Endothelial cell of umbilical vein (primary cell): ENCODE measurements at regions not wholly inside any gene's neighbourhood (a gene's known extent, or its start where the extent isn't known, plus 50 kb on each side); places are given as distances from the start of the nearest gene placed in this dataset.

Source experiments
- BruUV-seq: library from RNA; stranded (reverse); fragments of 400-500 nt; replicated peaks from 2 replicates; lab custom pipeline; 2021; lab: Mats Ljungman, UMichigan
- CTCF ChIA-PET: fragments of 300-600, 350-600 bp; sonication (Branson Sonifier 250); formaldehyde crosslinking; loops from one replicate; lab custom pipeline; 2021; ENCODE audit warnings: antibody characterized with exemption, inconsistent platforms; lab: Charles Lee
- POLR2A ChIA-PET: fragments of 300-600, 350-600 bp; sonication (Branson Sonifier 250); formaldehyde crosslinking; loops from one replicate; lab custom pipeline; 2021; ENCODE audit warnings: antibody characterized with exemption, inconsistent platforms; lab: Charles Lee
- DNase-seq: peaks from one replicate; pipeline ENCODE4 v3.0.0-alpha.2; 2011; ENCODE audit warnings: low read depth, low spot score
- FAIRE-seq: peaks from 2 replicates; lab custom pipeline; 2011; peaks lifted over from hg19 to GRCh38; lab: Jason Lieb, UNC
- H2AFZ ChIP-seq: 2 replicates; pipeline ENCODE4 v1.6.0; 2012; ENCODE audit warnings: low read depth, low read length, control low read depth, inconsistent platforms
- H3K27ac ChIP-seq: 2 replicates; pipeline ENCODE4 v1.5.1; 2011; ENCODE audit warnings: low read depth, mild to moderate bottlenecking, control low read depth, low read length, moderate library complexity; ENCODE audit not compliant: insufficient read depth
- H3K27me3 ChIP-seq, 2 experiments: 2 replicates each; pipeline versions ENCODE4 v1.6.0 to v1.6.1; 2011; ENCODE audit warnings: low read length in 2 of 2, mixed read lengths in 1 of 2; ENCODE audit not compliant: control insufficient read depth in 2 of 2, insufficient read depth in 2 of 2
- H3K36me3 ChIP-seq, 2 experiments: 2 replicates in 1 of 2; 3 replicates in 1 of 2; pipeline ENCODE4 v1.5.1; 2011; ENCODE audit warnings: low read length in 2 of 2, mild to moderate bottlenecking in 1 of 2, moderate library complexity in 1 of 2; ENCODE audit not compliant: control insufficient read depth in 2 of 2, insufficient read depth in 2 of 2; ENCODE audit errors: extremely low read depth in 1 of 2
- H3K4me1 ChIP-seq: 3 replicates; pipeline ENCODE4 v1.5.1; 2011; ENCODE audit warnings: mild to moderate bottlenecking, low read length; ENCODE audit not compliant: control insufficient read depth, insufficient read depth; ENCODE audit errors: extremely low read depth
- H3K4me2 ChIP-seq: 2 replicates; pipeline ENCODE4 v1.6.1; 2011; ENCODE audit warnings: low read length, control low read depth, mixed read lengths; ENCODE audit not compliant: insufficient read depth
- H3K4me3 ChIP-seq, 3 experiments: fragments of 200-600 bp in 1 of 3; sonication (generic), shearing (Covaris generic) in 1 of 3; replicated peaks in 1 of 3; 2 replicates each; pipeline ENCODE4 v1.5.1; 2011 to 2016; ENCODE audit warnings: control low read depth in 3 of 3, low read length in 3 of 3, mild to moderate bottlenecking in 2 of 3, inconsistent platforms in 1 of 3, low read depth in 1 of 3, moderate library complexity in 1 of 3; ENCODE audit not compliant: insufficient read depth in 1 of 3
- H3K79me2 ChIP-seq: 2 replicates; pipeline ENCODE4 v1.6.0; 2012; ENCODE audit warnings: low read length, inconsistent platforms; ENCODE audit not compliant: control insufficient read depth, insufficient read depth
- H3K9ac ChIP-seq: replicated peaks from 2 replicates; pipeline ENCODE3; 2011; ENCODE audit warnings: low read length, control low read depth; ENCODE audit not compliant: insufficient read depth; ENCODE audit errors: extremely low read depth
- H3K9me1 ChIP-seq: replicated peaks from 3 replicates; pipeline ENCODE4 v1.6.0; 2011; ENCODE audit warnings: mild to moderate bottlenecking, low read length; ENCODE audit not compliant: control insufficient read depth, insufficient read depth; ENCODE audit errors: extremely low read depth
- H3K9me3 ChIP-seq: replicated peaks from 2 replicates; pipeline ENCODE4 v1.5.1; 2012; ENCODE audit warnings: low read length, inconsistent platforms; ENCODE audit not compliant: control insufficient read depth, insufficient read depth
- H4K20me1 ChIP-seq: replicated peaks from 2 replicates; pipeline ENCODE3; 2011; ENCODE audit warnings: mild to moderate bottlenecking, low read length; ENCODE audit not compliant: control insufficient read depth, insufficient read depth; ENCODE audit errors: extremely low read depth
- FOS ChIP-seq: IDR thresholded peaks from 2 replicates; pipeline ENCODE4 v1.6.1; 2011; ENCODE audit warnings: mild to moderate bottlenecking, low read length, moderate library complexity, borderline replicate concordance; ENCODE audit not compliant: insufficient read depth
- GATA2 ChIP-seq: IDR thresholded peaks from 2 replicates; pipeline ENCODE4 v1.7.0; 2011; ENCODE audit warnings: low read depth, mild to moderate bottlenecking, moderate library complexity, mixed read lengths, low read length; ENCODE audit not compliant: insufficient read length, insufficient read depth
- JUN ChIP-seq: IDR thresholded peaks from 2 replicates; pipeline ENCODE4 v1.6.1; 2011; ENCODE audit warnings: borderline replicate concordance, low read depth; ENCODE audit not compliant: insufficient read length, insufficient read depth
- MAX ChIP-seq: IDR thresholded peaks from 2 replicates; pipeline ENCODE4 v1.6.1; 2011; ENCODE audit not compliant: insufficient read depth, insufficient read length
- MYC ChIP-seq: IDR thresholded peaks from one replicate; pipeline ENCODE4 v1.6.1; 2011; ENCODE audit warnings: mild to moderate bottlenecking, low read depth, low read length
- dilution Hi-C: fragments of 300-500 bp; cut with MboI; formaldehyde crosslinking; loops from one replicate; pipeline ENCODE4 v1.15.0; 2019; ENCODE audit warnings: low sequenced_read_pairs; ENCODE audit not compliant: extremely low pct_ligation_motif_present
- intact Hi-C: fragments of 100-400 bp; cut with micrococcal nuclease; formaldehyde crosslinking; loops from one replicate; pipeline ENCODE4 v1.10.0; 2022

GRCh38 chr6:14423330-14423729 lies 305.8 kb downstream of the CD83 start:
- BruUV-seq, result no TSS peak
- H3K4me3 ChIP-seq, result no peak overlapping the region
- TF ChIP-seq FOS, result no peak
- no peak for TF ChIP-seq MAX
- no peak for TF ChIP-seq MYC
- TF ChIP-seq JUN, result no peak
- no peak for FAIRE-seq
- no peaks in the 10 kb centered on the region for H3K9me1 ChIP-seq
- DNase-seq, result no peak
- H2AFZ ChIP-seq, result no peak overlapping the region
- no peaks in the 10 kb centered on the region for H3K36me3 ChIP-seq
- no peak overlapping the region for H3K9ac ChIP-seq
- intact Hi-C loops, result no loop called here
- no peaks in the 10 kb centered on the region for H3K9me3 ChIP-seq
- H3K27me3 ChIP-seq, result no peaks in the 10 kb centered on the region
- POLR2A ChIA-PET, result no interaction called here
- H3K4me1 ChIP-seq, result no peaks in the 10 kb centered on the region
- no peak overlapping the region for H3K4me2 ChIP-seq
- H4K20me1 ChIP-seq, result no peaks in the 10 kb centered on the region
- H3K27ac ChIP-seq, result no peak overlapping the region
- no peaks in the 10 kb centered on the region for H3K79me2 ChIP-seq
- CTCF ChIA-PET, result no interaction called here
- dilution Hi-C loops, result no loop called here

GRCh38 chr6:14423955-14424354 lies 306.4 kb downstream of the CD83 start:
- Histone ChIP-seq H3K4me2 (no peak overlapping the region), H3K79me2 (no peaks in the 10 kb centered on the region), H3K9ac (no peak overlapping the region), H3K4me1 (no peaks in the 10 kb centered on the region), H3K9me1 (no peaks in the 10 kb centered on the region), H3K27ac (no peak overlapping the region), H3K27me3 (no peaks in the 10 kb centered on the region), H3K4me3 (no peak overlapping the region), H4K20me1 (no peaks in the 10 kb centered on the region), H3K36me3 (no peaks in the 10 kb centered on the region), H3K9me3 (peaks cover 2% of the 10 kb centered on the region), H2AFZ (no peak overlapping the region)
- FAIRE-seq (no peak), DNase-seq (no peak)
- intact Hi-C loops (no loop called here), dilution Hi-C loops (no loop called here)
- no TSS peak for BruUV-seq
- ChIA-PET CTCF (no interaction called here), POLR2A (no interaction called here)
- no peak for TF ChIP-seq GATA2
